ENCODE measurements at regions not wholly inside any gene's neighbourhood (a gene's known extent, or its start where the extent isn't known, plus 50 kb on each side); places are given as distances from the start of the nearest gene placed in this dataset.

DNA sequence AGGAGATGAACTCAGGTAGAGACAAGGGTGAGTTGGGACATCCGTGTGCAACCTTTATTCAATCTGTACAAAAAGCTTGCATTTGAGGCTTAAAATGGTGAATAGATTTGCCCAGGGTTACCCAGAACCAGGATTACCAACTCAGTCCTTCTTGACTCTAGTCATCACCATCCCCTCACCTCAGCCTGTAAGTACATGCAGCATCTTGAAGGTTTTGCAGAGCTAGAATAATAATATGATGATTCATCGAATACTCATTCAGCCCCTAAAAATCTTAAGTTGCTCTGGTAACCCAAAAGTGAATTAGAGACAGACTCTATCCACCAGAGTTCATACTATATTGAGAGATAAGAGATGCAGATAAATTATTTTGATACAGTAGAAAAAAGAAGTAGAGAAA, 90.3 kb downstream of the NKX2-1 start:
- Mint-ChIP-seq H3K27me3 (ENCODE audit: insufficient read depth, unreplicated experiment) (no peaks in the 10 kb centered on the region), H3K27ac (ENCODE audit: unreplicated experiment) (no peak overlapping the region), H3K4me3 (ENCODE audit: unreplicated experiment) (no peak overlapping the region), H3K36me3 (ENCODE audit: insufficient read depth, unreplicated experiment) (no peaks in the 10 kb centered on the region), H3K9me3 (ENCODE audit: unreplicated experiment) (no peaks in the 10 kb centered on the region), H3K4me1 (ENCODE audit: low read depth, unreplicated experiment) (no peaks in the 10 kb centered on the region)
- H3K9me3 ChIP-seq = no peaks in the 10 kb centered on the region
- no peaks in the 10 kb centered on the region for H3K27me3 ChIP-seq (replicated peaks; ENCODE audit: control insufficient read depth, insufficient read depth, low read length)
- no peaks in the 10 kb centered on the region for H3K36me3 ChIP-seq (ENCODE audit: control insufficient read depth, insufficient read depth, low read length)
- no peak for DNase-seq
- H3K4me3 ChIP-seq (ENCODE audit: low read depth, low read length) = no peak overlapping the region
- BruUV-seq (replicated peaks) = no TSS peak
- ChIA-PET POLR2A (no interaction called here), CTCF (no interaction called here)
- intact Hi-C loops (cut with micrococcal nuclease; ENCODE audit: unreplicated experiment) = no loop called here
- TF ChIP-seq, protein P1, sequence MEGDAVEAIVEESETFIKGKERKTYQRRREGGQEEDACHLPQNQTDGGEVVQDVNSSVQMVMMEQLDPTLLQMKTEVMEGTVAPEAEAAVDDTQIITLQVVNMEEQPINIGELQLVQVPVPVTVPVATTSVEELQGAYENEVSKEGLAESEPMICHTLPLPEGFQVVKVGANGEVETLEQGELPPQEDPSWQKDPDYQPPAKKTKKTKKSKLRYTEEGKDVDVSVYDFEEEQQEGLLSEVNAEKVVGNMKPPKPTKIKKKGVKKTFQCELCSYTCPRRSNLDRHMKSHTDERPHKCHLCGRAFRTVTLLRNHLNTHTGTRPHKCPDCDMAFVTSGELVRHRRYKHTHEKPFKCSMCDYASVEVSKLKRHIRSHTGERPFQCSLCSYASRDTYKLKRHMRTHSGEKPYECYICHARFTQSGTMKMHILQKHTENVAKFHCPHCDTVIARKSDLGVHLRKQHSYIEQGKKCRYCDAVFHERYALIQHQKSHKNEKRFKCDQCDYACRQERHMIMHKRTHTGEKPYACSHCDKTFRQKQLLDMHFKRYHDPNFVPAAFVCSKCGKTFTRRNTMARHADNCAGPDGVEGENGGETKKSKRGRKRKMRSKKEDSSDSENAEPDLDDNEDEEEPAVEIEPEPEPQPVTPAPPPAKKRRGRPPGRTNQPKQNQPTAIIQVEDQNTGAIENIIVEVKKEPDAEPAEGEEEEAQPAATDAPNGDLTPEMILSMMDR (IDR thresholded peaks at IDR 0.05; ENCODE audit: insufficient read depth in 1 of 2, low read depth in 1 of 2, low read length in 1 of 2, severe bottlenecking in 1 of 2, unreplicated experiment in 1 of 2) = no peak
- H3K4me1 ChIP-seq = no peaks in the 10 kb centered on the region

DNA sequence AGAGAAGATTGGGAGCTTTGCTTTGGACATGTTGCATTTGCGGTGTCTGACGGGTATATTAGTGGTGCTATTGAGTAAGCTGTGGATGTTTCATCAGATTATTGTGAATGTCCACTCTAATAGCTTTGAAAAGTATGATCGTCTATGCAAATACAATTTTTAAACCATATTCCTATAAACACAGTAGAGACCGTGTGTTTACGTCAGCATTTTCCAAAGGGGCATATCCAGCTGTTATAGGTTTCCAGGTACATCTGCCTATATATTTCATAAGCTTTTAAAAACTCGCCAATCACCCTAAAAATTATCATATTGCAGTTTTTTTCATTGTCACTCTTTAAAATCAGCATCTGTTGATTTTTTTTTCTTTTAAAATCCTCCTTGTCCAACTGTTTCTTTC, 91.7 kb downstream of the NKX2-1 start:
- intact Hi-C loops (cut with micrococcal nuclease; ENCODE audit: unreplicated experiment) = no loop called here
- no peak overlapping the region for H3K4me3 ChIP-seq (ENCODE audit: low read depth, low read length)
- ChIA-PET POLR2A (no interaction called here), CTCF (no interaction called here)
- H3K27me3 ChIP-seq (replicated peaks; ENCODE audit: control insufficient read depth, insufficient read depth, low read length) = no peaks in the 10 kb centered on the region
- no TSS peak for BruUV-seq (replicated peaks)
- Mint-ChIP-seq H3K4me1 (ENCODE audit: low read depth, unreplicated experiment) (no peaks in the 10 kb centered on the region), H3K36me3 (ENCODE audit: insufficient read depth, unreplicated experiment) (no peaks in the 10 kb centered on the region), H3K27ac (ENCODE audit: unreplicated experiment) (no peak overlapping the region), H3K4me3 (ENCODE audit: unreplicated experiment) (no peak overlapping the region), H3K9me3 (ENCODE audit: unreplicated experiment) (no peaks in the 10 kb centered on the region), H3K27me3 (ENCODE audit: insufficient read depth, unreplicated experiment) (no peaks in the 10 kb centered on the region)
- TF ChIP-seq, protein P1 (IDR thresholded peaks at IDR 0.05; ENCODE audit: insufficient read depth in 1 of 2, low read depth in 1 of 2, low read length in 1 of 2, severe bottlenecking in 1 of 2, unreplicated experiment in 1 of 2) = no peak
- no peak for DNase-seq
- no peaks in the 10 kb centered on the region for H3K9me3 ChIP-seq
- no peaks in the 10 kb centered on the region for H3K4me1 ChIP-seq
- no peaks in the 10 kb centered on the region for H3K36me3 ChIP-seq (ENCODE audit: control insufficient read depth, insufficient read depth, low read length)

DNA sequence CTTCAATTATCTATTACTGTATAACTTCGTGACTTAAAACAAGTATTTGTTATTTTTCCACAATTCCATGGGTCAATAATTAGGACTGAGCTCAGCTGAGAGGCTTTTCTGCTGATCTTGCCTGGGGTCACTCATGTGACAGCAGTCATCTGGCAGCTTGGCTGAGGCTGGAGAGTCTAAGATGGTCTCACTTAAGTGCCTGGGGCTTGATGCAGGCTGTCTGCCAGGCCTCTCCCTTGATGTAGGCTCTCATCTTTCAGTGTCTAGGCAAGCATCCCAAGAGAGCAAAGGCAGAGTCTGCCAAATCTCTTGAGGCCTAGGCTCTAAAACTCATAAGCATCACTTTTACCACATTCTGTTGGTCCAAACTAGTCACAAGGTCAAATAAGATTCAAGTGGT, 93.2 kb downstream of the NKX2-1 start:
- Histone ChIP-seq H3K4me3 (ENCODE audit: low read depth, low read length) (no peak overlapping the region), H3K4me1 (no peaks in the 10 kb centered on the region), H3K9me3 (no peaks in the 10 kb centered on the region), H3K27me3 (replicated peaks; ENCODE audit: control insufficient read depth, insufficient read depth, low read length) (no peaks in the 10 kb centered on the region), H3K36me3 (ENCODE audit: control insufficient read depth, insufficient read depth, low read length) (no peaks in the 10 kb centered on the region)
- Mint-ChIP-seq H3K27ac (ENCODE audit: unreplicated experiment) (no peak overlapping the region), H3K36me3 (ENCODE audit: insufficient read depth, unreplicated experiment) (no peaks in the 10 kb centered on the region), H3K4me1 (ENCODE audit: low read depth, unreplicated experiment) (no peaks in the 10 kb centered on the region), H3K4me3 (ENCODE audit: unreplicated experiment) (no peak overlapping the region), H3K27me3 (ENCODE audit: insufficient read depth, unreplicated experiment) (no peaks in the 10 kb centered on the region), H3K9me3 (ENCODE audit: unreplicated experiment) (no peaks in the 10 kb centered on the region)
- DNase-seq = no peak
- intact Hi-C loops (cut with micrococcal nuclease; ENCODE audit: unreplicated experiment) = no loop called here
- CTCF ChIA-PET = no interaction called here
- BruUV-seq (replicated peaks) = no TSS peak
- POLR2A ChIA-PET = no interaction called here
- TF ChIP-seq, protein P1 (IDR thresholded peaks at IDR 0.05; ENCODE audit: insufficient read depth in 1 of 2, low read depth in 1 of 2, low read length in 1 of 2, severe bottlenecking in 1 of 2, unreplicated experiment in 1 of 2) = no peak

Data from Caco-2 (cell line).